Activated CD4-positive, alpha-beta T cell treated with anti-CD3 and anti-CD28 coated beads, Interleukin-2, amount 50 U/mL, for 24 hours (primary cell): ENCODE measurements at regions not wholly inside any gene's neighbourhood (a gene's known extent, or its start where the extent isn't known, plus 50 kb on each side); places are given as distances from the start of the nearest gene placed in this dataset.
"Not testable (repeated sequence)": the region's sequence is repeated elsewhere in the genome, so short reads cannot be mapped to it uniquely, and the experiment has no call there.

Source experiments
- DNase-seq, 2 donors: peaks; one replicate each; pipeline ENCODE4 v3.0.0-alpha.2; 2020; ENCODE audit warnings: low read depth in 1 of 2, low spot score in 1 of 2

DNA sequence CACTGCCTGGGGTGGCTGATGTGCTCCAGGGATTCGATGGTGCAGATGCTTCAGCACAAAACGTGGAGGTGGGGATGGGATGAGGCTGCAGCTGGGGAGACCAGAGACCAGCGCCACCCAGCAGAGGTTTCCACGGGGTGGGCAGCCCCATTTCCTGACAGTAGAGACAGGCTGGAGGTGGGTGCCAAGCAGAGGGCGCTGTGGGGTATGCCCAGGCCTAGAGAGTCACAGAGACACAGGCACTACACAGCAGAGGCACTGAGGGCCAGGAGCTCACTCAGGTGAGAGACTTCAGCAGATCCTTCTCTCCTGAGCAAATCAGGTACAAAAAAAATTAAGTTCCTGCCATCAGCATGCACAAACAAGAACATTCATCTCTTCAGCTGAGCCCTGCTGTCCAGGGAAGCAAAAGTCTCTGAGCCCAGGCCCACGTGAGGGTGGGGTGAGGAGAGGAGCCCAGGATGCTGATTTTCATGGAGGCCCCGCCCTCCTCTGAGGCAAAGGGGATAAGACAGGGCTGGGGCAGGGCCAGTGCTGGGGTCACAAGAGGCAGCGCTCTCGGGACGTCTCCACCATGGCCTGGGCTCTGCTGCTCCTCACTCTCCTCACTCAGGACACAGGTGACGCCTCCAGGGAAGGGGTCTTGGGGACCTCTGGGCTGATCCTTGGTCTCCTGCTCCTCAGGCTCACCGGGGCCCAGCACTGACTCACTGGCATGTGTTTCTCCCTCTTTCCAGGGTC is 53.1 kb downstream of the GGTLC2 start:
- DNase-seq: no peak

DNA sequence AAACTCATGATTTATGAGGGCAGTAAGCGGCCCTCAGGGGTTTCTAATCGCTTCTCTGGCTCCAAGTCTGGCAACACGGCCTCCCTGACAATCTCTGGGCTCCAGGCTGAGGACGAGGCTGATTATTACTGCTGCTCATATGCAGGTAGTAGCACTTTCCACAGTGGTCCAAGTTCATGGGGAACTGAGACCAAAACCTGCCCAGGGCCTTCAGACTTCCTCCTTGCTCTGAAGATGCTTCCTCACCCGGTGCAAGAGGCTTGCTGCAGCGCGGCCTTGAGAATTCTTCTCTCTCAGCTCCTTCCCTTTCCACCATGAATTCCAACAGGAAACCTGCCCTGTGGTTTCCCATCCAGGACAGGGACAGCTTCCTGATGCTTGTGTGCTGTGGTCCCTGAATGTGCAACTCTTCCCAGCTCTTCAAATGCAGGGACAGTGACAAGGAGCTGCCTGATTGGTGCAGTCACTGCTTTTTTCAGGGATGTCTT is 53.9 kb downstream of the GGTLC2 start:
- no peak for DNase-seq

DNA sequence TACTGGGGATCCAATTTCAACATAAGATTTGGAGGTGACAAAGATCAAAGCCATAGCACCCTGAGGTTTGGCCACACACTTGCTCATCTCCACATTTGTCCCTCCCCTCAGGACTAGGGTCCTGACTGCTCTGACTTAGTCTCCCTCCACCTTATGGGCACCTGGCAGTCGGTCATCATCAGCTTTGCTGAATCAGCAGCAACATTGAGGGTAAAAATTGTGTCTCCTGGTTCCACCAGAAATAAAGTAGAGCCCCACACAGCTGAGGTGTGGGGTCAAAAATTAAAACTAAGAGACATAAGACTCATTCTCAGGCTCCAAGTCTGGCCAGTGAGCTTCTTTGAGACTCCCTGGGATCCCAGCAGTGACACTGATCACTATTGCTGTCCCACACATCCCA is 56.2 kb downstream of the GGTLC2 start:
- DNase-seq: no peak

DNA sequence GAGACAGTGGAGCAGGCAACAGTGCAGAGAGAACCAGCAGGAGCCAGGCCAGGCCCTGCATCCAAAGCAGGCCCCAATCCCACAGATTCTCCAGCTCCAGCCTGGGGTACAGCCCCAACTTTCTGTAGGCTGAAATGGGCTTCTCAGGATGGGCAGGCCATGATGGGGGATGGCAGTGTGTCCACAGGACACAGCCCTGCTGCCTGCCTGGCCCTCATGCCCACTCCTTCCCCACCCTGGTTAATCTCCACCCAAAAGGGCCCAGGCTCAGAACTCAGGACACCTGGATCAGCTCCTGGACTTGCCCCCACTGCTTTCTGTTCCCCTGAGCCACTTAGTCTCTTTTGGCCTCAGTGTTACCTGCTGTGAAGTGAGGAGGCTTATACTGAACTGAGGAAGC is 57.1 kb downstream of the GGTLC2 start:
- DNase-seq: not testable (repeated sequence)

DNA sequence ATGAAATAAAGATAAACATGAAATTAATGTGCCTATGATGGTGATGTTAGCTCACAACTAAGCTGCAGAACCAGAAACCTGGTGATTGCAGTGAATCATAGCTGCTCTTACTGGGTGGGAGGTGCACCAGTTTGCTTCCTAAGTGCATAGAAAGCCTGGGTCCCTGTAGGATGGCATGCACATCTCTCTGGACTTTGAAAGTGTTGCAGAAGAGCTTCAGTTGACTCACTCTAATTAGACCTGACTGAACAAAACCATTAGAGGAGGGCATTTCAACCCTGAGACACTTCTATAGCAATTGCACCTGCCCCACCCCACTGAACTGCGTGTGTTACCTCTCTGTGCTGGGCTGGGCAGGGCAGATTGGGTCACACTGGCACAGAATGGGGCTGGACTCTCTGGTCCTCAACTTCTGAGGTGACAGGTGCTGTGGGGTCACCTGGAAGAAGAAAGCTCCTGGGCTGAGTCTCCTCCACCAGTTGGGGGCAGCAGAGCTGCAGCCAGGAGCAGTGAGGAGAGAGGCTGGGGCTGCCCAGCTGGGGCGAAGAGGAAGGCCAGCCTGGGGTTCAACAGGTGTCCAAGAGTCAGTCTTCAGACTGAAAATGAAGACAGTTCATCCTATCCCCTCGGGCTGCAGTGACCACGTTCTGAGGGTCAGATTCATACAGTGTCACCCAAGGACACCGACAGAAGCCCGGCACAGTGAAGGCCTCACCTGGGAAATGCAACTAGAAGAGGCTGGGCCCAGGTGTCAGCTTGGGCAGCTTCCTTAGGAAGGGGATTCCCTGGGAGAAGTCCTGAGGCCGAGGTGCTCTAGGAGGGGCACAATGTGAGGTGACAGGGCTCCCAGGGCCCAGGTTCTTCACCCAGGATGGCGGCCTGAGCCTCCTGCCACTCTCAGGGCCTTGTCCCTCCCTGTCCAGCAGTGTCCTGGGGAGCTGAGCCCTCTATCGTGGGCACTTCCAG is 58.1 kb downstream of the GGTLC2 start:
- DNase-seq: no peak

- DNase-seq: no peak
These were observed 58.8 kb downstream of the GGTLC2 start for GRCh38 chr22:22703203-22703570.

DNA sequence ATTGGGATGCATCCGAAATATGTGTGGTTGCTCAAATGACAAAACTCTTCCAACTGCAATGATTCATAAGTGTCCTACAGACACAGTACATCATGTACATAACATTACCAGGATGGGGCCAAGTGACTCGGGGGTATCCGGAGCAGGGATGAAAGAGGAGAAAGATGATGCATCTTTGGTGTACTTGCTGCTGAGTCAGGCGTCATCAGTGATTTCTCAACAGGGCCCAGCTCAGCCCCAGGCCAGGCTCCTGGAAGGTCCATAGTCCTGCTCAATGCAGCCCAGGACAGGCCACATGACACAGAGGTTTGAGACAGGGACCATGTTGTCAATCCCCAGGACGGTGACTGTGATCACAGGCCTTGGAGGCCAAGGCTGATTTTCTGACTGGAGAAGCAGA is 59.3 kb downstream of the GGTLC2 start:
- DNase-seq: no peak

DNA sequence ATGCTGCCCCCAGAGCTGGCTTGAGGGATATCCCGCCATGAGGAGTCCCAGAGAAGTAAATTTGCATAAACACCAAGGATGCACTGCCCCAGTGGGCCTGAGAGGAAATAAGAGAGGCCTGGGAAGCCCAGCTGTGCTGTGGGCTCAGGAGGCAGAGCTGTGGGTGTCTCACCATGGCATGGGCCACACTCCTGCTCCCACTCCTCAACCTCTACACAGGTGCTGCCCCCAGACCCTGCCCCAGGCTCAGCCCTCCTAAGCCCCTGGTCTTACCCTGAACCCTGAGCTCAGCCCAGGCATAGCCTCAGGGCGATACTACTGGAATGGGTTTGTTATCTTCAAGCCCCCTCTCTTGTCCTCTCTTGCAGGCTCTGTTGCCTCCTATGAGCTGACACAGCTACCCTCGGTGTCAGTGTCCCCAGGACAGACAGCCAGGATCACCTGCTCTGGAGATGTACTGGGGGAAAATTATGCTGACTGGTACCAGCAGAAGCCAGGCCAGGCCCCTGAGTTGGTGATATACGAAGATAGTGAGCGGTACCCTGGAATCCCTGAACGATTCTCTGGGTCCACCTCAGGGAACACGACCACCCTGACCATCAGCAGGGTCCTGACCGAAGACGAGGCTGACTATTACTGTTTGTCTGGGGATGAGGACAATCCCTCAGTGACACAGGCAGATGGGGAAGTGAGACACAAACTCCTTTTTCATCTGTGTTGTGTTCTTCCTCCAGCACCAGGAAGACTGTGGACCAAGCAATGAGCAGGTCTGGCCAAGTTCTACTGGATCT is 59.9 kb downstream of the GGTLC2 start:
- DNase-seq: no peak

DNA sequence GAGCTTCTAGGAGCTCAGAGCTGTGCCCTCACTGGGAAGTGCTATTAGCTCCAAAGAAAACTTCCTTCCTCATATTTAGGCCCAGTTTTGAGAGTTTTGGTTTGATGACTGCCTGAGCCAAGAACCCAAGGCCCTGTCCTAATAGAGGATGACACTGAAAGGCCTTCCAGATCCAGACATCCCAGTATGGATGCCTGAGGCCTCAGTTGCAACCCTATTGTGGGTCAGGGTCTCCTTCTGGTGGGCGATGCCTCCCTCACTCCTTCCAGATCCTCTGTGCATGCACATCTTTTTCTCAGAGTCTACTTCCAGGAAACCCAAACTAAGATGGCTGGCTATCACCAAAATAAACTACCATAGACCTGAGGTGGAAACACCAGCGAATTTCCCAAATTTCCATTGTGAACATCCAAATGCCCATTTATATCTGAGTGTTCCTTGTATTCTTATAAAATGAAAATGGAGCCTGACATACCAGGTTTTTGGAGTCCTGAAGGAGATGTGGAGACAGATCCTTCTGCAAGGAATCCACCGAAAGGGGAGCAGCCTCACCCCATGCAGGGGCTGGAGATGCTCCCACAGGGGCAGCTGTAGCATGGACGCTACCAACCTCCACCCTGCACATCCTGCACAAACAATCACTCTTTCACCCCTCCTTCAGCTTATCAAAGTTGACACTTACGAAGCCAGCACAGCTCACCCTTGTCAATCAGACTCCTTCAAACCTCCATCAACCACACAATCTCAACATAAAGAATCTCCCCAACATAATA is 61.1 kb downstream of the GGTLC2 start:
- no peak for DNase-seq

- no peak for DNase-seq
These were observed 62.0 kb downstream of the GGTLC2 start for GRCh38 chr22:22706253-22706915.

DNA sequence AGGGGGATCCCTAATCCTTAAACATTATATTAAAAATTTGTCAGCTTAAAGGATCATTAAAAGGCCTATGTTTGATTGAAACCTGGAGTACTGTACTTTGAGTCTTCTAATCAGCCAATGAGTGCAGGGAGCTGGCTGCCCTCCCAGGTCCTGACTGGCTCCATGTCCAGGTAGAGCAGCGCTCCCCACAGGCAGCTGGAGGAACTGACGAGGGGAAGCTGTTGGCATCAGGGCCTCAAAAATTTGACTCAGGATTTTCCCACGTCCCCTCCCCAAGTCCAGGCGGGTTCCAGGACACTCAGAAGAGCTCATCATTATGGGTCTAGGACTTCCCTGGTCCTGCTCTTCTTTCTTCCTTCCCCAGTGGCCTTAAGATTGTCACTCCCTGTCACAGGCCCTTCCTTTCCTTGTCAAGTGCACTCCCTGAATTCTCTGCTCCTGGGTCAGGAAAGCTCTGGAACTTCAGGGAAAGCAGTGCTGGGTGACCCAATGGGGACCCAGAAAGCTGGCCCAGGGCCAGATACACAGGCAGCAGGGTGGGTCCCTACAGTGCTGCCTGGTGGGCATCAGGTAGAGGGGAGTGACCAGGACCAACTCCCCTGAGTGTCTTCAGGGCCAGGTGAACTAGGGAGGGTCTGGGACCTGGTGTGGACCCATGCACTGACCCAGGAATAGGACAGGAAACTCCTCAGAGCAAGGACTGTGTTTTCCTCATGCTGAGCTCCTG is 65.5 kb downstream of the GGTLC2 start:
- DNase-seq: no peak

GRCh38 chr22:22710719-22711531 is 66.5 kb downstream of the GGTLC2 start:
- peak; percentile 66 to 69 for DNase-seq

DNA sequence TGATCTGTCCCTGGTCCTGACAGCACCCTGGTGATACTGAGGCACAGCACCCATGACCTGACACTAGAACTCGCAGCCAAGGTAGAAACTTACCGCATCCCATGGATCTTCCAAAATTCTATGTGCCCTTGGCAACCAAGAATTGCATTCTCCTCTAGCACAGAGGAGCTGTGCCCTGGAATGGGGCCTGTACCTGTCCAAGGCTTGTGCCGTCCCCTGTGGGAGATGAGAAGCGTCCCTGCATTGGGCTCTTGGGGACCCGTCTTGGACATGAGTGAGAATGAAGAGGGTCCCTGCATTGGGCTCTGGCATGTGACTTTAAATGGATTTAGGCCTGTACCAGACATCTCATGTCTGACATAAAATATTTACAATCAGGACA is 67.1 kb downstream of the GGTLC2 start:
- no peak for DNase-seq

DNA sequence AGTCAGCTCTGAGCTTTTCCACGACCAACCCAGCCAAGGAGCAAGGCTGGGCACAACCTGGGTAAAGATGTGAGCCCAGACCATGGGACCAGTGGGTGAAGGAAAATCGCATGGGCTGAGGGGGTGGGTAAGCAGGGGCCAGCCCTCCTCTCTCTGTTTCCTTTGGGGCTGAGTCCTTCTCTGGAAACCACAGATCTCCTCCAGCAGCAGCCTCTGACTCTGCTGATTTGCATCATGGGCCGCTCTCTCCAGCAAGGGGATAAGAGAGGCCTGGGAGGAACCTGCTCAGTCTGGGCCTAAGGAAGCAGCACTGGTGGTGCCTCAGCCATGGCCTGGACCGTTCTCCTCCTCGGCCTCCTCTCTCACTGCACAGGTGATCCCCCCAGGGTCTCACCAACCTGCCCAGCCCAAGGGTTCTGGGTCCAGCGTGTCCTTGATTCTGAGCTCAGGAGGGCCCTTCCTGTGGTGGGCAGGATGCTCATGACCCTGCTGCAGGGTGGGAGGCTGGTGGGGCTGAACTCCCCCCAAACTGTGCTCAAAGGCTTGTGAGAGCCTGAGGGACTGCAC is 67.8 kb downstream of the GGTLC2 start:
- DNase-seq: no peak

- no peak for DNase-seq
These were observed 68.4 kb downstream of the GGTLC2 start for GRCh38 chr22:22712666-22713365.

DNA sequence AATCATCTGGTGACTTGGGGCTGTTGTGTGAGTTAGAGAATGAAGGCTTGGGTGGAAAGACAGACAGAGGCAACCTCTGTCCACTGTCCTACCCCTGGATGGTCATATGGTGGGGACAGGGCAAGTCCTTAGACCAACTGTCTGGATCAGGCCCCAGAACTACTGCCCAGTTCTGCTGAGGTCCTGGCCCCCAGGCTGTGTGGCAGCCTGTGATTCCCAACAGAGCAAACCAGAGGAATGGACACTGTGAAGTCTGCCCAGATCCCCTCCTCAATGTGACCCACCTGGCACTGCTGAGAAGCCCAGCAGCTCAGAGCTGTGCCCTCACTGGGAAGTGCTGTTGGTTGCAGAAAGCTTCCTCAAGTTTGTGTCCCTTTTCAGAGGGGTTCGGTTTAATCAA is 69.0 kb downstream of the GGTLC2 start:
- no peak for DNase-seq

GRCh38 chr22:22714600-22715335 is 70.4 kb downstream of the GGTLC2 start:
- no peak for DNase-seq
